GM12878 (cell line): ENCODE measurements at regions not wholly inside any gene's neighbourhood (a gene's known extent, or its start where the extent isn't known, plus 50 kb on each side); places are given as distances from the start of the nearest gene placed in this dataset.
A peak's percentile ranks its signal among the peaks of the same experiment; 100 is the strongest.
"Not testable (repeated sequence)": the region's sequence is repeated elsewhere in the genome, so short reads cannot be mapped to it uniquely, and the experiment has no call there.

Experiments
- ATAC-seq: fragments of 200-7000 bp; cut with Tn5 transposase; 3 replicates; pipeline ENCODE4 v1.9.1; 2020; ENCODE audit warnings: mild to moderate bottlenecking, moderate library complexity
- BruUV-seq: library from RNA; stranded (reverse); fragments of 400-500 nt; replicated peaks from 2 replicates; lab custom pipeline; 2021; lab: Mats Ljungman, UMichigan
- CTCF ChIA-PET: fragments of 300-600 bp; sonication (Branson Sonifier 250); formaldehyde crosslinking; extraction: SDS; loops from one replicate; lab custom pipeline; 2021; ENCODE audit warnings: inconsistent platforms; lab: Yijun Ruan, JAX
- POLR2A ChIA-PET: fragments of 350-600 bp; formaldehyde crosslinking; extraction: SDS; loops from one replicate; lab custom pipeline; 2021; ENCODE audit warnings: inconsistent platforms; lab: Charles Lee
- RAD21 ChIA-PET: fragments of 300-600 bp; sonication (Branson Sonifier 250); formaldehyde crosslinking; loops from one replicate; lab custom pipeline; 2023; ENCODE audit warnings: antibody characterized with exemption; ENCODE audit not compliant: unreplicated experiment; lab: Charles Lee
- SMC1A ChIA-PET: fragments of 300-600 bp; sonication (Branson Sonifier 250); formaldehyde crosslinking; loops from one replicate; lab custom pipeline; 2023; ENCODE audit not compliant: unreplicated experiment, uncharacterized antibody; lab: Charles Lee
- DNase-seq: peaks from one replicate; pipeline ENCODE4 v3.0.0-alpha.2; 2011; ENCODE audit warnings: low read depth, low spot score
- FAIRE-seq: peaks from 3 replicates; lab custom pipeline; 2011; peaks lifted over from hg19 to GRCh38; lab: Jason Lieb, UNC
- H2AFZ ChIP-seq: 2 replicates; pipeline ENCODE4 v1.6.0; 2011; ENCODE audit warnings: low read depth, low read length, control low read depth; ENCODE audit not compliant: control insufficient read depth
- H3K27ac ChIP-seq: 2 replicates; pipeline ENCODE4 v1.5.1; 2011; ENCODE audit warnings: control low read depth; ENCODE audit not compliant: control insufficient read depth, insufficient read depth
- H3K27me3 ChIP-seq, 2 experiments: replicated peaks in 1 of 2; 2 replicates each; pipeline versions ENCODE4 v1.6.0 to v1.6.1; 2011; ENCODE audit warnings: low read length in 1 of 2; ENCODE audit not compliant: control insufficient read depth in 2 of 2, insufficient read depth in 2 of 2
- H3K36me3 ChIP-seq, 2 experiments: 2 replicates each; pipeline ENCODE4 v1.5.1; 2011; ENCODE audit warnings: low read length in 1 of 2; ENCODE audit not compliant: control insufficient read depth in 2 of 2, insufficient read depth in 2 of 2
- H3K4me1 ChIP-seq: 2 replicates; pipeline ENCODE4 v1.6.1; 2011; ENCODE audit warnings: mild to moderate bottlenecking, low read length, moderate library complexity, mixed read lengths; ENCODE audit not compliant: control insufficient read depth, insufficient read depth
- H3K4me2 ChIP-seq: 2 replicates; pipeline ENCODE4 v1.6.0; 2011; ENCODE audit warnings: control low read depth; ENCODE audit not compliant: control insufficient read depth, insufficient read depth
- H3K4me3 ChIP-seq: fragments of 200-600 bp; sonication (generic); 2 replicates; pipeline ENCODE4 v1.5.1; 2016
- H3K79me2 ChIP-seq: 2 replicates; pipeline ENCODE4 v1.6.0; 2011; ENCODE audit warnings: low read length; ENCODE audit not compliant: control insufficient read depth, insufficient read depth
- H3K9ac ChIP-seq: 2 replicates; pipeline ENCODE4 v1.8.0; 2011; ENCODE audit warnings: low read length, control low read depth, mixed read lengths; ENCODE audit not compliant: control insufficient read depth, insufficient read depth
- H3K9me3 ChIP-seq: replicated peaks from 3 replicates; pipeline ENCODE4 v1.5.1; 2011; ENCODE audit warnings: mild to moderate bottlenecking, low read length; ENCODE audit not compliant: control insufficient read depth, insufficient read depth
- H4K20me1 ChIP-seq: 2 replicates; pipeline ENCODE4 v1.6.0; 2011; ENCODE audit not compliant: control insufficient read depth, insufficient read depth
- BHLHE40 ChIP-seq, 2 experiments: fragments of 450-650 bp in 1 of 2; IDR thresholded peaks; 2 replicates each; pipeline ENCODE4 v1.6.1; 2011 to 2017; ENCODE audit warnings: low read depth in 2 of 2, borderline replicate concordance in 1 of 2, improper control_type of control experiment in 1 of 2, low read length in 1 of 2, mild to moderate bottlenecking in 1 of 2
- RAD21 ChIP-seq: IDR thresholded peaks from 2 replicates; pipeline ENCODE4 v1.6.1; 2011; ENCODE audit warnings: mild to moderate bottlenecking, low read depth, low read length, moderate library complexity; ENCODE audit not compliant: insufficient read depth
- WGBS: methylation state at CpG from one replicate; pipeline ENCODE4 v1.1.6; 2016; ENCODE audit warnings: low lambda C conversion rate; ENCODE audit not compliant: insufficient replicate concordance, insufficient coverage; ENCODE audit errors: missing lambda C conversion rate; 5-methylcytosine and 5-hydroxymethylcytosine counted together
- in situ Hi-C: fragments of 300-500 bp; cut with MboI; formaldehyde crosslinking; loops from 9 replicates; pipeline ENCODE4 v1.14.3; 2018; ENCODE audit warnings: mixed read lengths
- intact Hi-C: fragments of 100-400 bp; cut with micrococcal nuclease; formaldehyde crosslinking; loops from one replicate; pipeline ENCODE4 v1.14.2; 2022; ENCODE audit not compliant: unreplicated experiment

DNA sequence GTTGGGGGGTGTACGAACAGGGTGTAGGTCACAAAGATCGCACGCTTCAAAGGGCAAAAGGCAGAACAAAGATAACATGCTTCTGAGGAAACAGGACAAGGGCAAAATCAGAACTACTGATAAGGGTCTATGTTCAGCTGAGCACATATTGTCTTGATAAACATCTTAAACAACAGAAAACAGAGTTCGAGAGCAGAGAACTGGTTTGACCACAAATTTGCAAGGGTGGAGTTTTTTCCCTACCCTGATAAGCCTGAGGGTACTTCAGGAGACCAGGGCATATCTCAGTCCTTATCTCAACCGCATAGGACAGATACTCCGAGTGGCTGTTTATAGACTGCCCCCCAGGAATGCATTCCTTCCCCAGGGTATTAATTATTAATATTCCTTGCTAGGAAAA lies 139.1 kb upstream of the CNTNAP4 start:
- H3K4me2 ChIP-seq, FAIRE-seq, H3K9ac ChIP-seq, H3K27me3 ChIP-seq, H4K20me1 ChIP-seq, RAD21 ChIA-PET, H3K4me1 ChIP-seq, intact Hi-C loops, CTCF ChIA-PET, H2AFZ ChIP-seq, POLR2A ChIA-PET, BruUV-seq, H3K27ac ChIP-seq, DNase-seq, H3K9me3 ChIP-seq, ATAC-seq, in situ Hi-C loops, H3K79me2 ChIP-seq, H3K4me3 ChIP-seq, H3K36me3 ChIP-seq: not testable (repeated sequence)
- SMC1A ChIA-PET = interaction anchor here (0.6 kb wide), 1 partner anchor 79 kb away, joined by 3 read pairs; no protein-coding TSS in a partner anchor
- WGBS = 45% methylated on average over 6 of the region's 6 CpGs

DNA sequence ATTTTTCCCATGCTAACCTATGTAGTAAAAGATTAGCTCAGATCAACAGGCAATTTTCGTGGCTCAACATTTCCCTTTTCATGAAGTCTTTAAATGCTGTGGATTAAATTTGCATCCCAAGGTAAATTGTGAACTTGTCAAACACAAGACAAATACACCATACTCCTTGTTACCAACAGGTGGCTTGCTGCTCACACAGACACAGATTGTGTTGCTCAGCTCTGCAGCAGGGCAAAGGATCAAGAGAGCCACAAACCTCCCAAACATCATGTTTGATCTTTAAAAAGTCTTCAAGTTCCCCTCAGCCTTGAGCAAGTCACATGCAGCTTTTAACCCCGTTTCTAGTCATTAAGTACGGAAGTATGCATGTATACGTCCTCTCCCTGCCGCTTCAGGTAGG lies 119.6 kb upstream of the CNTNAP4 start:
- RAD21 ChIA-PET = no interaction called here
- Histone ChIP-seq H3K4me2 (no peak overlapping the region), H3K4me3 (no peak overlapping the region)
- TF ChIP-seq RAD21 (peak; percentile 25; the same call in 1 of the 2 replicates), BHLHE40 (IDR thresholded peaks at IDR 0.05; ENCODE audit: borderline replicate concordance in 1 of 2, low read depth in 2 of 2, low read length in 1 of 2) (no peak)
- TF ChIP-seq, all 136 proteins: peak for 1
- POLR2A ChIA-PET = no interaction called here
- H3K27ac ChIP-seq = no peak overlapping the region
- FAIRE-seq (no peak), DNase-seq (no peak), ATAC-seq (no peak)
- H3K9ac ChIP-seq = no peak overlapping the region
- H3K4me1 ChIP-seq = no peaks in the 10 kb centered on the region
- no peaks in the 10 kb centered on the region for H4K20me1 ChIP-seq
- no peak overlapping the region for H2AFZ ChIP-seq
- H3K79me2 ChIP-seq = no peaks in the 10 kb centered on the region
- CTCF ChIA-PET = no interaction called here
- H3K9me3 ChIP-seq = no peaks in the 10 kb centered on the region
- no TSS peak for BruUV-seq
- H3K36me3 ChIP-seq = no peaks in the 10 kb centered on the region
- no peaks in the 10 kb centered on the region for H3K27me3 ChIP-seq
- 30% methylated on average over 5 of the region's 5 CpGs for WGBS
- in situ Hi-C loops = no loop called here
- intact Hi-C loops = no loop called here
- SMC1A ChIA-PET = no interaction called here
